ENCODE measurements at regions not wholly inside any gene's neighbourhood (a gene's known extent, or its start where the extent isn't known, plus 50 kb on each side); places are given as distances from the start of the nearest gene placed in this dataset.

DNA sequence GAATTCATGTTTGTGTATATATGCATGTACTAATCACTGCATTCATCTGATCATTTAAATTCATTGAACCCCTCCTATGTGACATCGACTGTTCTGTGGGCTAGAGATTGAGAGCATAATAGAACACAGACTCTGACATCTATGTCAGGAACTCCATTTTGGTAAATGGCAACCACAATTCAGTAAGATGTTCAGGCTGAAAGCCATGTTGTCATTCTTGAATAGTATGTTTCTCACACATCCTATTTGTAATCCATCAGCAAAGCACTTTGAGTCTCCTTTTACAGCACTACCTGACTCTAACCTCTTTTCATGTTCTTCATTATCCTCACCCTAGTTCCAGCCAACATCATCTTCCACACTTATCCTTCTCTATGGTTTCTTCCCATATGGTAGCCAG is 413.8 kb upstream of the MEX3C start (continued):
- TF ChIP-seq SRF (IDR thresholded peaks at IDR 0.05; ENCODE audit: low read depth in 2 of 2, low read length in 2 of 2) (no peak), PML (IDR thresholded peaks at IDR 0.05; ENCODE audit: low read length) (no peak)

DNA sequence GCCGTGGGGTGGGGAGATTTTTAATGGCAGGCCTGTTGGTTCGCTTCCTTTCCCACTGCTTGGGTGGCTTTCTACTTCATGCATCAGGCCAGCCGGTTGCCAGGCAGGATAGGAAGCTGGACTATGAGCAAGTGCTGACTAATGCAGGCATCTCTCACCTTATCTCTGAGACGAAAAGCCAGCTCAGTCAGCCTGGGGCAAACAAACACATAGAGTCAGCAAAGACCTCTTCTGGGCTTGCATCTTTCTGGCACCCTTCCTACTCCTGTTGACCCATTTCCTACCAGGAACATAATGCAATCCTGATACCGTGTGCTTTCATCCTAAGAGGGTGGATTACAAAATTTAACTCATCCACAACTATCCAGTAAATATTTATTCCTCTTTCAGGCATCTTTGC is 416.6 kb upstream of the MEX3C start:
- H3K4me3 ChIP-seq = no peak overlapping the region
- H3K27me3 ChIP-seq (replicated peaks in 1 of 2; ENCODE audit: control insufficient read depth in 2 of 2, insufficient read depth in 2 of 2, low read length in 1 of 2) = no peaks in the 10 kb centered on the region
- under 1% methylated on average over 5 of the region's 5 CpGs for WGBS (ENCODE audit: insufficient coverage, insufficient replicate concordance, low lambda C conversion rate, missing lambda C conversion rate)
- TF ChIP-seq, protein P1, sequence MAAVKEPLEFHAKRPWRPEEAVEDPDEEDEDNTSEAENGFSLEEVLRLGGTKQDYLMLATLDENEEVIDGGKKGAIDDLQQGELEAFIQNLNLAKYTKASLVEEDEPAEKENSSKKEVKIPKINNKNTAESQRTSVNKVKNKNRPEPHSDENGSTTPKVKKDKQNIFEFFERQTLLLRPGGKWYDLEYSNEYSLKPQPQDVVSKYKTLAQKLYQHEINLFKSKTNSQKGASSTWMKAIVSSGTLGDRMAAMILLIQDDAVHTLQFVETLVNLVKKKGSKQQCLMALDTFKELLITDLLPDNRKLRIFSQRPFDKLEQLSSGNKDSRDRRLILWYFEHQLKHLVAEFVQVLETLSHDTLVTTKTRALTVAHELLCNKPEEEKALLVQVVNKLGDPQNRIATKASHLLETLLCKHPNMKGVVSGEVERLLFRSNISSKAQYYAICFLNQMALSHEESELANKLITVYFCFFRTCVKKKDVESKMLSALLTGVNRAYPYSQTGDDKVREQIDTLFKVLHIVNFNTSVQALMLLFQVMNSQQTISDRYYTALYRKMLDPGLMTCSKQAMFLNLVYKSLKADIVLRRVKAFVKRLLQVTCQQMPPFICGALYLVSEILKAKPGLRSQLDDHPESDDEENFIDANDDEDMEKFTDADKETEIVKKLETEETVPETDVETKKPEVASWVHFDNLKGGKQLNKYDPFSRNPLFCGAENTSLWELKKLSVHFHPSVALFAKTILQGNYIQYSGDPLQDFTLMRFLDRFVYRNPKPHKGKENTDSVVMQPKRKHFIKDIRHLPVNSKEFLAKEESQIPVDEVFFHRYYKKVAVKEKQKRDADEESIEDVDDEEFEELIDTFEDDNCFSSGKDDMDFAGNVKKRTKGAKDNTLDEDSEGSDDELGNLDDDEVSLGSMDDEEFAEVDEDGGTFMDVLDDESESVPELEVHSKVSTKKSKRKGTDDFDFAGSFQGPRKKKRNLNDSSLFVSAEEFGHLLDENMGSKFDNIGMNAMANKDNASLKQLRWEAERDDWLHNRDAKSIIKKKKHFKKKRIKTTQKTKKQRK (IDR thresholded peaks at IDR 0.05; ENCODE audit: low read depth, low read length) = no peak
- TF ChIP-seq RBBP5 (conservative IDR thresholded peaks at IDR 0.05) = no peak
- TF ChIP-seq, protein P2, sequence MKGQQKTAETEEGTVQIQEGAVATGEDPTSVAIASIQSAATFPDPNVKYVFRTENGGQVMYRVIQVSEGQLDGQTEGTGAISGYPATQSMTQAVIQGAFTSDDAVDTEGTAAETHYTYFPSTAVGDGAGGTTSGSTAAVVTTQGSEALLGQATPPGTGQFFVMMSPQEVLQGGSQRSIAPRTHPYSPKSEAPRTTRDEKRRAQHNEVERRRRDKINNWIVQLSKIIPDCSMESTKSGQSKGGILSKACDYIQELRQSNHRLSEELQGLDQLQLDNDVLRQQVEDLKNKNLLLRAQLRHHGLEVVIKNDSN (IDR thresholded peaks at IDR 0.05; ENCODE audit: borderline replicate concordance, extremely low read length, insufficient read depth, low read depth, low read length) = no peak
- no peak for TF ChIP-seq ZNF384 (IDR thresholded peaks at IDR 0.05; ENCODE audit: borderline replicate concordance, low read depth, low read length)
- no peak for TF ChIP-seq ZBED1 (IDR thresholded peaks at IDR 0.05; ENCODE audit: borderline replicate concordance)
- TF ChIP-seq, protein P3, sequence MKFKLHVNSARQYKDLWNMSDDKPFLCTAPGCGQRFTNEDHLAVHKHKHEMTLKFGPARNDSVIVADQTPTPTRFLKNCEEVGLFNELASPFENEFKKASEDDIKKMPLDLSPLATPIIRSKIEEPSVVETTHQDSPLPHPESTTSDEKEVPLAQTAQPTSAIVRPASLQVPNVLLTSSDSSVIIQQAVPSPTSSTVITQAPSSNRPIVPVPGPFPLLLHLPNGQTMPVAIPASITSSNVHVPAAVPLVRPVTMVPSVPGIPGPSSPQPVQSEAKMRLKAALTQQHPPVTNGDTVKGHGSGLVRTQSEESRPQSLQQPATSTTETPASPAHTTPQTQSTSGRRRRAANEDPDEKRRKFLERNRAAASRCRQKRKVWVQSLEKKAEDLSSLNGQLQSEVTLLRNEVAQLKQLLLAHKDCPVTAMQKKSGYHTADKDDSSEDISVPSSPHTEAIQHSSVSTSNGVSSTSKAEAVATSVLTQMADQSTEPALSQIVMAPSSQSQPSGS (IDR thresholded peaks at IDR 0.05; ENCODE audit: low read length) = no peak
- no peak for TF ChIP-seq GATAD2B (conservative IDR thresholded peaks at IDR 0.05; ENCODE audit: low read depth)
- TF ChIP-seq RUNX3 (IDR thresholded peaks at IDR 0.05; ENCODE audit: low read length) = no peak
- TF ChIP-seq BACH1 (IDR thresholded peaks at IDR 0.05; ENCODE audit: borderline replicate concordance) = no peak
- TF ChIP-seq TCF7 (IDR thresholded peaks at IDR 0.05; ENCODE audit: borderline replicate concordance) = no peak
- no peak for TF ChIP-seq SPI1 (IDR thresholded peaks at IDR 0.05; ENCODE audit: borderline replicate concordance, insufficient read depth, low read depth, low read length)
- no peak for TF ChIP-seq KAT2A (conservative IDR thresholded peaks at IDR 0.05; ENCODE audit: control insufficient read depth, low read depth, low read length)
- BruUV-seq (replicated peaks) = no TSS peak
- H2AFZ ChIP-seq (ENCODE audit: control insufficient read depth, low read depth, low read length) = no peak overlapping the region
- SMC1A ChIA-PET (ENCODE audit: uncharacterized antibody, unreplicated experiment) = no interaction called here
- no peak overlapping the region for H3K9ac ChIP-seq (ENCODE audit: control insufficient read depth, insufficient read depth, low read length)
- POLR2A ChIA-PET = no interaction called here
- no peaks in the 10 kb centered on the region for H3K36me3 ChIP-seq (ENCODE audit: control insufficient read depth in 2 of 2, insufficient read depth in 2 of 2, low read length in 1 of 2)
- RAD21 ChIA-PET (ENCODE audit: unreplicated experiment) = no interaction called here
- no peak for FAIRE-seq
- no peak for ATAC-seq
- H3K9me3 ChIP-seq (replicated peaks; ENCODE audit: control insufficient read depth, insufficient read depth, low read length) = no peaks in the 10 kb centered on the region
- H3K4me1 ChIP-seq (ENCODE audit: control insufficient read depth, insufficient read depth, low read length) = no peaks in the 10 kb centered on the region
- no peak for DNase-seq (ENCODE audit: low read depth, low spot score)
- intact Hi-C loops (cut with micrococcal nuclease; ENCODE audit: unreplicated experiment) = loop anchor here (10.0 kb wide), 1 partner anchor 1771 kb away; no protein-coding TSS in a partner anchor
- H3K4me2 ChIP-seq (ENCODE audit: control insufficient read depth, insufficient read depth) = no peak overlapping the region
- in situ Hi-C loops (cut with MboI) = loop anchor here (5.0 kb wide), 1 partner anchor 507 kb away; no protein-coding TSS in a partner anchor
- H3K27ac ChIP-seq (ENCODE audit: control insufficient read depth, insufficient read depth) = no peak overlapping the region
- CTCF ChIA-PET = interaction anchor here (1.3 kb wide), 1 partner anchor 11 kb away, joined by 7 read pairs; no protein-coding TSS in a partner anchor
- H4K20me1 ChIP-seq (ENCODE audit: control insufficient read depth, insufficient read depth) = no peaks in the 10 kb centered on the region
- H3K79me2 ChIP-seq (ENCODE audit: control insufficient read depth, insufficient read depth, low read length) = no peaks in the 10 kb centered on the region

All from GM12878 (cell line).